ENCODE measurements at regions not wholly inside any gene's neighbourhood (a gene's known extent, or its start where the extent isn't known, plus 50 kb on each side); places are given as distances from the start of the nearest gene placed in this dataset.

DNA sequence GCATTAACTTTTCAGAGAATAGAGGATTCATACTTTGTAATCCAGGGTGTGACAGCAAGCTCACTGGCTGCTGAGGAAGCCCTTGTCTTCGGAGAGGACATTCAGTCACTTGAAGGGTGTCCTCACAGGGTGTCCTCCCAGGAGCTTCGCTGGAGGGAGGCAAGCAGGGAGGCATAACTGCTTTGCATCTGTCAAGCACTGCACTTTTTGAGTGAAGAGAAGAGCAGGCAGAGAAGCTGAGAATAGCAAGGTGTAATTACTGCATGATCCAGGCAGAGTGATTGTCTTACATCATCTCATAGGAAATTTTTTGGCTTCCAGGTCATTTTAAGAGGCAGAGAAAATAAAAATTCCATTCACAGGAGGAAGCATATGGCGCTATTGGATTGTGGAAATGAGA lies 232.5 kb upstream of the ZP4 start:
- Mint-ChIP-seq H3K9me3 (ENCODE audit: low read depth) (peaks cover 4% of the 10 kb centered on the region), H3K27ac (no peak overlapping the region), H3K4me1 (no peaks in the 10 kb centered on the region), H3K36me3 (ENCODE audit: low read depth) (no peaks in the 10 kb centered on the region), H3K4me3 (no peak overlapping the region), H3K27me3 (no peaks in the 10 kb centered on the region)
- no peak for DNase-seq
- POLR2A ChIA-PET, result no interaction called here
- CTCF ChIA-PET, result interaction anchor here (0.5 kb wide), 1 partner anchor 168 kb away, joined by 3 read pairs; no protein-coding TSS in a partner anchor
- ATAC-seq, result no peak
- intact Hi-C loops (cut with DNase I, micrococcal nuclease), result no loop called here

DNA sequence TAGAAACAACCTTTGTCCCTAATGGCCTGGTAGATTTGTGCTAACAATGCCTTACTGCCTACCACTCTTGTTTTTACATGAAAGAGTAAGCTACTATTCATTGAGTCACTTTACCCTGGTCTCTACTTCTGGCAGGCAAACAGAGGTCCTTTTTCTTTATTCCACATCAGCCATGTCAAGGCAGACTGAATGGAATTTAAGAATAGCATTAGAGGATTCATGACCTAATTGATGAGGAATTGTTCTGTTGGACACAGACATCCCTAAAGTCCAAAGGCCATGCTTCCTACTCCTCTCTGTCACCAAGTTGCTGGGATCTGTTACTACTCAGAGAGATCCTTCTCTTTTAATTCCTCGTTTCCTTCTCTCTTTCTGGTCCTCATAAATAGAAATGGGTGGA lies 229.1 kb upstream of the ZP4 start:
- no peaks in the 10 kb centered on the region for H3K9me3 Mint-ChIP-seq (ENCODE audit: low read depth)
- H3K36me3 Mint-ChIP-seq (ENCODE audit: low read depth), result no peaks in the 10 kb centered on the region
- ChIA-PET POLR2A (no interaction called here), CTCF (no interaction called here)
- intact Hi-C loops (cut with DNase I, micrococcal nuclease), result no loop called here
- H3K27ac Mint-ChIP-seq, result no peak overlapping the region
- no peaks in the 10 kb centered on the region for H3K27me3 Mint-ChIP-seq
- no peak for ATAC-seq
- no peak overlapping the region for H3K4me3 Mint-ChIP-seq
- H3K4me1 Mint-ChIP-seq, result no peaks in the 10 kb centered on the region
- no peak for DNase-seq

DNA sequence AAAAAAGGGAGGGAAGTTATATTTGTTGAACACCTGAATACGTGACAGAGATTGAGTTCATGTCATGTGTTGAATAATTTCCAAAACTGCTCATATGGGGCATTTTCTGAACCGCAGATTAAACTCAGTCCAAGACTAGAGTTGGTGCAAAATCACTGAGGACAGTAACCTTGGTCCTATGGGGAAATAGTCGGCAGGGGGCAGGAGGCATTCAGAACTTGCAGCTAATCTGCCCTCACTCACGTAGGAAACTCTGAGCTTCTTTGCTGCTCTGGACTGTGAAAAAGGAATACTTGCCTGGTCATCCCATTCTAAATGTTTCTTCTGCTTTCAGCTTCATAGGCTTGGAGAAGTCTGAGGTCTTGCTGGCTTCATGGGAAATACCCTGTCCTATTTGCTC lies 228.3 kb upstream of the ZP4 start:
- no peaks in the 10 kb centered on the region for H3K9me3 Mint-ChIP-seq (ENCODE audit: low read depth)
- CTCF ChIA-PET, result no interaction called here
- H3K27me3 Mint-ChIP-seq, result no peaks in the 10 kb centered on the region
- no peak for DNase-seq
- H3K4me3 Mint-ChIP-seq, result no peak overlapping the region
- H3K4me1 Mint-ChIP-seq, result no peaks in the 10 kb centered on the region
- H3K27ac Mint-ChIP-seq, result no peak overlapping the region
- intact Hi-C loops (cut with DNase I, micrococcal nuclease), result no loop called here
- POLR2A ChIA-PET, result no interaction called here
- ATAC-seq, result no peak
- H3K36me3 Mint-ChIP-seq (ENCODE audit: low read depth), result no peaks in the 10 kb centered on the region

DNA sequence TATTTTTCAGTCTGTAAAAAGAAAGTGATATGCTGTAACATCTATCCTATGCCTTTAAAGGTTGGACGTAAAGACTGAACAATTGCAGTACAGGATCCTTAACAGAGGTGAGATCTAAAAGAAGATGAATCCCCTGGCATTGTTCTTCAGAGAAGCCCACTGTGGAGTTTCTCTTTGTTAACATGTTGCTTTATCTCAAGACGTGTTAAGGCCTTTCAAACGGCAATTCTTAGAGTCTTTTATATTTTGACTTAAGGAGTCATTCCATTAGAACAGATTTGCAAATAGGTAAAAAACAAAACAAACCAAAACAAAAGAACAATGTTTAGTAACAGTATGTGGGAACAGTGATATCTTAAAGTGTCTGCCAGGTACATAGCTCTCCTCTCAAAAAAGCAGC lies 225.1 kb upstream of the ZP4 start:
- CTCF ChIA-PET, result no interaction called here
- Mint-ChIP-seq H3K27me3 (no peaks in the 10 kb centered on the region), H3K4me3 (no peak overlapping the region), H3K9me3 (ENCODE audit: low read depth) (no peaks in the 10 kb centered on the region), H3K27ac (no peak overlapping the region), H3K36me3 (ENCODE audit: low read depth) (no peaks in the 10 kb centered on the region), H3K4me1 (no peaks in the 10 kb centered on the region)
- DNase-seq (no peak), ATAC-seq (no peak)
- POLR2A ChIA-PET, result no interaction called here
- intact Hi-C loops (cut with DNase I, micrococcal nuclease), result no loop called here

DNA sequence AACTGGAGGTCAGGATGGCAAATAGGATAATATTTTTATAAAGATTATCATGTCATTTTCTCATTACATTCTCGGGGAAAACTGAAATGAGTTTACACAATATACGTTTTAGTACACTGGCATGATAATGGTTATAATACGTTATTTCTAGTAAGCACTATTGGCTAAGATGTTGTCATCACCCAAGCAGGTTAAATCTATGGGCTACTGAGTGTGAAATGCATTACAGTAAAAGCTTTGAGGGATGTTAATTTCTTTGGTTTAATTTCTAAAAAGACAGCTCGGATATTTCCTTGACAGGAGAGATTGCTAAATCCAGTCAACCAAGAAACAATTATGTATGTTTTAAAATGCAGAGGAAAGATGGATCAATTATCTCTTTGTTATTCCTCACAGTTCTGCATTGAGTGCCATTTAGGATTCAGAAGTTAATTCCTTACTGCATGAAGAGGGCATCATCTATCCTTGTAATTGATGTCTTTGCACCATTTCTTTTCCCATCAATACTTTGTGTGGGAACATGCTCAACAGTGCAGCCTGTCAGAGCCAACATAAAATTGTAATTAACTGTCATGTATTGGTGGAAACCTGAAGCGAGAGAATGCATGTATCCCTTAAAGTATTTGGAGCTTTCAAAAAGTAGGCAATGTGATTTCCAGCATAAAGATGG lies 222.4 kb upstream of the ZP4 start:
- no peak overlapping the region for H3K27ac Mint-ChIP-seq
- no peak for DNase-seq
- no peaks in the 10 kb centered on the region for H3K4me1 Mint-ChIP-seq
- POLR2A ChIA-PET, result no interaction called here
- no peaks in the 10 kb centered on the region for H3K27me3 Mint-ChIP-seq
- ATAC-seq, result no peak
- H3K9me3 Mint-ChIP-seq (ENCODE audit: low read depth), result no peaks in the 10 kb centered on the region
- CTCF ChIA-PET, result no interaction called here
- no peaks in the 10 kb centered on the region for H3K36me3 Mint-ChIP-seq (ENCODE audit: low read depth)
- no peak overlapping the region for H3K4me3 Mint-ChIP-seq
- intact Hi-C loops (cut with DNase I, micrococcal nuclease), result no loop called here

DNA sequence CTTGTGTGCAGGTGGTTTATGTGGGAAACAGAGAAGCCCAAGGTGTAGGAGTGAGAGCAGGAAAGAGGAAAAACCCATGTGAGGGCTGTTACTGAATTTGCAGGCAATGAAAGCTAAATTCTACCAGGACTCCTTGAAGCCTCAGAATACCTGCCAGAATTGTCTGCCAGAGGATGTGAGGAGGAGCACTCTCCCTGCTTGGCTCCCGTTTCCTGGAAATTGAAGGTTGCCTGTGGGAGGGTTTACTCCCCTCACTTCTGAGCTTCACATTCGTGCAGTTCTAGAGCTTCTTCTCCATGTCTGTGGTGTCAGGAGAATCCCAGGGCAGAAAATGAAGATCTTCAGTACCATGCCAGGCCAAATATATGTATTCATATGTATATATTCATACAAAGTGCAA lies 220.8 kb upstream of the ZP4 start:
- H3K4me3 Mint-ChIP-seq, result no peak overlapping the region
- no peaks in the 10 kb centered on the region for H3K27me3 Mint-ChIP-seq
- ChIA-PET CTCF (no interaction called here), POLR2A (no interaction called here)
- H3K27ac Mint-ChIP-seq, result no peak overlapping the region
- H3K4me1 Mint-ChIP-seq, result no peaks in the 10 kb centered on the region
- intact Hi-C loops (cut with DNase I, micrococcal nuclease), result no loop called here
- H3K9me3 Mint-ChIP-seq (ENCODE audit: low read depth), result no peaks in the 10 kb centered on the region
- H3K36me3 Mint-ChIP-seq (ENCODE audit: low read depth), result no peaks in the 10 kb centered on the region
- ATAC-seq, result no peak
- DNase-seq, result no peak

DNA sequence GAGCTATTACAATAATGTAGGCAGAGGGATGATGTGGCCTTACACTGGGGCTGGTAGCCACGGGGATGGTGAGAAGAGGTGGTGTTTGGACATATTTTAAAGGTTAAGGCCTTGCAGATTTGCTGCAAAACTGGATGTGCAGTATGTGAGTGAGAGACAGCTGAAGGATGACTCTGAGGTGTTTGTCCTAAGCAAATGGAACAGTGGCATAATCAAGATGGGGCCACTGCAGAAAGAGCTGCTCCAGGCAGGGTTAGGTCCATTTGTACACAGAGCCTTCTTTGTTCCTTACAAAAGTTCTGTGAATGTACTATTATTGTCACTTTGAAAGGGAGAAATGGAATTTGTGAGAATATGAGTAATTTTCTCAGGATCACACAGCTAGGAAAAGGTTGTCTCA lies 220.4 kb upstream of the ZP4 start:
- POLR2A ChIA-PET, result no interaction called here
- ATAC-seq (no peak), DNase-seq (no peak)
- Mint-ChIP-seq H3K36me3 (ENCODE audit: low read depth) (no peaks in the 10 kb centered on the region), H3K27ac (no peak overlapping the region), H3K4me1 (no peaks in the 10 kb centered on the region), H3K9me3 (ENCODE audit: low read depth) (no peaks in the 10 kb centered on the region), H3K27me3 (no peaks in the 10 kb centered on the region), H3K4me3 (no peak overlapping the region)
- CTCF ChIA-PET, result no interaction called here
- intact Hi-C loops (cut with DNase I, micrococcal nuclease), result no loop called here

DNA sequence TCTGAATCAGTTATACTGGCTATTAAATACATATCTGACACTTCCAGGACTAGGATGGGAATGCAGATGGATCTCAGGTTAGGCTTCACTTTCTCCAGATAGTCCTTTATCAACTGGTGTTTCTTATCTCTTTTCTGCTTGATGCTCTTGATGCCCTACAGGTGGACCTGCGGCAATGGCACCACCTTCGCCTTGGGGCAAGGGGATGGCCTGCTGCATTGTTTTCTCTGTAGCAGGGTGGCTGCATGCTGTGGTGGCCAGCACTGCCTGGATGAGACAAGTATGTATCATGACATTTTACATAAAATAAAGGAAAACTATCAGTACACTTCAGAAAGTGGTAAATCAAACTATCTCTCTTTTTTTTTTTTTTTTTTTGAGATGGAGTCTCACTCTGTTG lies 217.7 kb upstream of the ZP4 start:
- H3K4me3 Mint-ChIP-seq, result no peak overlapping the region
- no peak for ATAC-seq
- H3K27me3 Mint-ChIP-seq, result no peaks in the 10 kb centered on the region
- peaks cover 3% of the 10 kb centered on the region for H3K9me3 Mint-ChIP-seq (ENCODE audit: low read depth)
- H3K27ac Mint-ChIP-seq, result no peak overlapping the region
- intact Hi-C loops (cut with DNase I, micrococcal nuclease), result no loop called here
- no peaks in the 10 kb centered on the region for H3K36me3 Mint-ChIP-seq (ENCODE audit: low read depth)
- ChIA-PET CTCF (no interaction called here), POLR2A (interaction anchor here (0.6 kb wide), 1 partner anchor 13 kb away, joined by 3 read pairs; no protein-coding TSS in a partner anchor)
- no peaks in the 10 kb centered on the region for H3K4me1 Mint-ChIP-seq
- no peak for DNase-seq

DNA sequence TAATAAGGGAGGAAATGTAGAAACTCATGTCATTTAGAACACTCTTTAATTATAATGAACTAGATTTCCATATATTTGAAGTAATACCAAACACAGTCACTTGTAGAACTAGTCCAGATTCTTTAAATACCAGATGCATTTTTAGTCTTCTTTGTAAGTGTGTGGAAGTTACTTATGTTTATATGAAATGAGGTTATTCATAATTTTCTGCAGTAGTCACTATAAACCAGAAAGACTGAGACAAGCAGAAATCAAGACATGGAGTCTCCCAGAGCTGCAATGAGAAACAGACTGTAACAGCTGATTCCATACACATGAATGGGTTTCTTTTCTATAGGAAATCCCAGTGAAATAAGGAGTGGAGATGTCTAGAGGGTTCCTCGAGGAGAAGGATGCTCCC lies 216.6 kb upstream of the ZP4 start:
- ATAC-seq, result no peak
- intact Hi-C loops (cut with DNase I, micrococcal nuclease), result no loop called here
- Mint-ChIP-seq H3K9me3 (ENCODE audit: low read depth) (peaks cover 5% of the 10 kb centered on the region), H3K36me3 (ENCODE audit: low read depth) (no peaks in the 10 kb centered on the region), H3K27ac (no peak overlapping the region), H3K27me3 (no peaks in the 10 kb centered on the region), H3K4me3 (no peak overlapping the region), H3K4me1 (no peaks in the 10 kb centered on the region)
- POLR2A ChIA-PET, result no interaction called here
- CTCF ChIA-PET, result no interaction called here
- DNase-seq, result no peak

DNA sequence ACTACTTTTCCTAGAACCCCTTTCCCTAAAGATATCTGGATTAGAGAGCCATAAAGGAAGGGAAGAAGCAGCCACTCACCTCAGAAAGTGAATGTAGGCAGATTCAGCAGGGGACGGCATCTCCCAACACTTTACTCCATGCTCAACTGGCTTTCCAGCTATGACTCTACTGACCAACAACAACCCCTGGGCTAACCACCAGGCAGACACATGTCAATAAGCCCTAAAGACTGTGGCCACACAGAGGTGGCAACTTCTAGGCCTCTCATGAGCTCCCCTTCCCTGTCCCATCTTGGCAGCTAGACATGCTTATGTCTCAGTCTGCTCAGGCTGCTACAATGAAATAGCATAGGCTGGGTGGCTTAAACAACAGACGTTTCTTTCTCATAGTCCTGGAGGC lies 214.0 kb upstream of the ZP4 start:
- DNase-seq (no peak), ATAC-seq (no peak)
- CTCF ChIA-PET, result no interaction called here
- Mint-ChIP-seq H3K27me3 (no peaks in the 10 kb centered on the region), H3K27ac (no peak overlapping the region), H3K4me1 (no peaks in the 10 kb centered on the region), H3K9me3 (ENCODE audit: low read depth) (peaks cover 5% of the 10 kb centered on the region), H3K36me3 (ENCODE audit: low read depth) (no peaks in the 10 kb centered on the region), H3K4me3 (no peak overlapping the region)
- intact Hi-C loops (cut with DNase I, micrococcal nuclease), result no loop called here
- POLR2A ChIA-PET, result interaction anchor here (0.5 kb wide), 1 partner anchor 522 kb away, joined by 3 read pairs; no protein-coding TSS in a partner anchor

DNA sequence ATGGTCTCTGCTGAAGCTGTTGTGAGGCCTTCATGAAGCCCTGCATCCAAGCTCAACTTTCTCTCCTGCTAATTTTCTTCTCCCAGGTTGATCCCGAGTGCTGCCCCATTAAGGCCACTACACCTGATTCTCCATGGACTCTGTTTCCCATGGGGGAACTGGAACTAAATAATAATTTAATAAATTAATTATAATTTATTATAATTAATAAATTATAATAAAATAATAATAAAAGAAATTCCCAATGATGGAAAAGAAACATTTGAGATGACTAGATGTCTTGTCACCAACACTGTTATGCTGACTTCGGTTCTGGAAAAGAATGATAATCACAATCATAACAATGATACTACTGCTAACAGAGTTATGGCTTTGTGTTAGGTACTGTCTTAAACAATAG lies 211.2 kb upstream of the ZP4 start:
- H3K9me3 Mint-ChIP-seq (ENCODE audit: low read depth), result peaks cover 5% of the 10 kb centered on the region
- H3K36me3 Mint-ChIP-seq (ENCODE audit: low read depth), result no peaks in the 10 kb centered on the region
- intact Hi-C loops (cut with DNase I, micrococcal nuclease), result no loop called here
- DNase-seq, result no peak
- POLR2A ChIA-PET, result no interaction called here
- CTCF ChIA-PET, result no interaction called here
- no peak overlapping the region for H3K27ac Mint-ChIP-seq
- no peak overlapping the region for H3K4me3 Mint-ChIP-seq
- no peaks in the 10 kb centered on the region for H3K27me3 Mint-ChIP-seq
- ATAC-seq, result no peak
- no peaks in the 10 kb centered on the region for H3K4me1 Mint-ChIP-seq

DNA sequence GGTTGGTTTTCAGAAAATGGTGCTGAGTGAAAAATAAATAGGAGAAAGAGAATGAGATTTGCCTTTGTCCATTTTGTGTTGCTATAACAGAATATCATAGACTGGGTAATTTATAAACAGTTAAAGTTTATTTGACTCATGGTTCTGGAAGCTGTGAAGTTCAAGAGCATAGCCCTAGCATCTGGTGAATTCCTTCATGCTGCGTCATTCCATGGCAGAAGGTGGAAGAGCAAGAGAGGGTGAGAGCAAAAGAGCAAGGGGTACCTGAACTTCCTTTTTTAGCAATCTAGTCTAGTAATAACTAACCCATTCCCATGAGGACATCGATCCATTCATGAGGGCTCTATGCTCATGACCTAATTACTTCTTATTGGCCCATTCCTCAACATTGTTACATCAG lies 209.1 kb upstream of the ZP4 start:
- H3K9me3 Mint-ChIP-seq (ENCODE audit: low read depth), result peaks cover 5% of the 10 kb centered on the region
- no peak overlapping the region for H3K4me3 Mint-ChIP-seq
- H3K4me1 Mint-ChIP-seq, result no peaks in the 10 kb centered on the region

DNA sequence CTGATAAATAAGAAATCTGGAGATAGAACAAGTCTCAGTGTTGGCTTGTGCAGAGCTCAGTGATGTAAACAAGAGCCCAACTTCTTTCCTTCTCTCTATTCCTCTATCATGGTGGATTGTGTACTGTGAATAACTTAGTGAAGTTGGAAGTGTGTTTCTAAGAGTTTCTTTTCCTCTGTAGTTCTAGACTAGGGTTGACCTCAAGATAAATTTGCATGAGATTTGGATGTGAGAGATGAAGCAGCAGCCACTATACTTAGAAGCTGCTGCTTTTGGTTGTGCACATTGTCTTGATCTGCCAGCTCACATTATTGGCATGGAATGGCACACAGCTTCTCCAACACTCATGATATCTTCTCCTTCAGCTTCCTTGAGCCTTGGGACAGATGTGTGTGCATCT lies 198.9 kb upstream of the ZP4 start:
- no peak overlapping the region for H3K4me3 Mint-ChIP-seq
- intact Hi-C loops (cut with DNase I, micrococcal nuclease), result no loop called here
- H3K27ac Mint-ChIP-seq, result no peak overlapping the region
- H3K4me1 Mint-ChIP-seq, result no peaks in the 10 kb centered on the region
- DNase-seq (no peak), ATAC-seq (no peak)
- H3K36me3 Mint-ChIP-seq (ENCODE audit: low read depth), result no peaks in the 10 kb centered on the region
- ChIA-PET CTCF (no interaction called here), POLR2A (interaction anchor here (0.6 kb wide), 1 partner anchor 882 kb away, joined by 4 read pairs; no protein-coding TSS in a partner anchor)
- no peaks in the 10 kb centered on the region for H3K27me3 Mint-ChIP-seq
- peaks cover 8% of the 10 kb centered on the region for H3K9me3 Mint-ChIP-seq (ENCODE audit: low read depth)

More for the DNA sequence above, 209.1 kb upstream of the ZP4 start:
- Mint-ChIP-seq H3K27me3 (no peaks in the 10 kb centered on the region), H3K36me3 (ENCODE audit: low read depth) (no peaks in the 10 kb centered on the region), H3K27ac (no peak overlapping the region)
- intact Hi-C loops (cut with DNase I, micrococcal nuclease), result no loop called here
- ATAC-seq (no peak), DNase-seq (no peak)
- ChIA-PET CTCF (no interaction called here), POLR2A (no interaction called here)
